Activated CD4-positive, CD25-positive, alpha-beta regulatory T cell treated with anti-CD3 and anti-CD28 coated beads, Interleukin-2, amount 50 U/mL, for 72 hours (primary cell): ENCODE measurements at regions not wholly inside any gene's neighbourhood (a gene's known extent, or its start where the extent isn't known, plus 50 kb on each side); places are given as distances from the start of the nearest gene placed in this dataset.
"Not testable (repeated sequence)": the region's sequence is repeated elsewhere in the genome, so short reads cannot be mapped to it uniquely, and the experiment has no call there.

Experiments used
- DNase-seq: peaks from one replicate; pipeline ENCODE4 v3.0.0; 2021

DNA sequence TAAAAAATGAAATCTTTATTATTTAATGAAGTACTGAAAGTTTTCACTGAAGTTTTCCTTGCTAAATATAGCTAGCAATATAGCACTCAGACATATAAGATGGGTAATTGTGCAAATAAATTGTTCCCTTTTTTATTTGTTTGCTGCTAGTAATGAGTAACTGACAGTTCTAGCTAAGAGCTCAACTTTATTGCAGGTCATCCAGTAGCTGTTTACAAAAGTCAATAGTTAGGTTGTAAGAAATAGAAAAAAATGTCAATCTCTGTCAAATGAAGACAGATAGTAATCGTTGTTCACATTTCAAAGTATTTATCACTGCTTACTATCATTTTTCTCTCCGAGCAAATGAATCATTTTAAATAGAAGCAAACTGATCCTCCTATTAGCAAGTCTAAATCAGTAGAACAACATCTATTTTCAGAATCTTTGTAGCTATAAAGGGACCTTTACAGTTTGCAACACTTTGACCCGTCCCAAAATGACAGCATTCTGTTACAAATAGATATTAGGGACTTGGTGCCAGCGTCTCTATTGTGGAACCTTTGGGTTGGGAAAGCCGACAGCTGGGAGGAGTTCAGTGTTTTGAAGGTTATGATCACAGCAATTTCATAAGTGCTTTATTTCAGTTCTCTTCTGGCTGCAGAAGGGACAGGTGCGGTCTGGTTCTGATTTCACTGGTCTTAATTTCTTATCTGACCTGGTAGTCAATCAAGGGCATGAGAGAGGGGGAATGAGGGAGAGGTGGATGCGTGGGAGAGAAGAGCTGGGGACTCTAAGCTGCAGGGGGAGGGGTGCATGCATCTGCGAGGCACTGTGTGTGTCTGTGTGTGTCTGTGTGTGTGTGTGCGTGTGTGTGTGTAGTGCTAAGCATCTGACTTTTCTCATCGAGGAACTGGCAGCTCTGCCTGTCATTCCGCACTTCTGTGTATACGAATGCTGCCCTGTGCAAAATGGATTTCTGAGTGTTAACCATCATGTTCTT, 227.9 kb upstream of the PITX2 start:
- DNase-seq = no peak

DNA sequence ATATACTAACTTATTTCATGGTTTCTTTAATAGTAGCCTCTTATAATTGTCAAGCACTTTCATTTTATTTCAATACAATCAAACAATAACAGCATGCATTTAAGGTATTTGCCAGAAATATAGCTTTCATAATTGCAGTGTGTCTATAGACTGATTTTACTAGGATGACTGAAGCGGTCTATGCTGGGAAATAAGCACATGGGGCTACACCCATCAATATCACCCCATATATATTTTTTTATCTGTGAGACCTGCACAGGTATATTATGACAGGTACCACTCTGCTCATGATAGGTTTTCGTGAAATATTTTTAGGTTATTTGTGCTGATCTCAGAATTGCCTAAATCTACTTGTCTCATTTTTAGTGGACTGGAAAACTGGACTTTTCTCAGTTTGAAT, 229.1 kb upstream of the PITX2 start:
- no peak for DNase-seq

DNA sequence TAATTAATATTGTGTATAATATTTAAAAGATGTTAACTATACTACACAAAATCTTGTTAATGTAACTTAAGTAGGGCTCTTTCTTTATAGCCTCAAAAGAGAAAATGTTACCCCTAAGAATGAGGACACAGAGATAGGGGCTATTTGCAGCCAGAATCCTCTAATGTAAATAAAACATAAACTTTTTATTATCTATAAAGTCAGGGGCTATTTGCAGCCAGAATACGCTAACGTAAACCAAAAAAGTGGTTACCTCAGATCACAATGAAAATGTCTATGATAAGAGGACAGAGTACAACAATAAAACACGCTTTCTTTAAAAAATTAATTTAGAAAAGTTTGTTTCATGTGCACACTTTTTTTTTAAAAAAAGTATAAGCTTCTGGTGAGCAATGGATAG, 229.9 kb upstream of the PITX2 start:
- no peak for DNase-seq

DNA sequence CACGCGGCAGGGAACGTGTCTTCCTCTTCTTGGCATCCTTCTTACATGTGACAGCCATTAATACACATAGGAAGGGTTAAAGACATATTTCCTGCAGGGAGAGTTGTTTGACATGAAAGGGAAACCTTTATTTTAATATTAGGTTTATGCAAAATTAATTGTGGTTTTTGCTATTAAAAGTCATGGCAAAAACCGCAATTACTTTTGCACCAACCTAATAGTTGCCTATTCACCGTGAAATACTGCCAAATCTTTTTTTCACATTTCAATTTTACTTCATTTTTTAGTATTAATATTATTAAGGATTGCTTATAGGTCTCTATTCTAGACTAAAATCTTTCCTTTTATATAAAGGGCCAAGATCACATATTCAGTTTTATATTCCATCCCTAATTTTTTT, 230.4 kb upstream of the PITX2 start:
- no peak for DNase-seq

DNA sequence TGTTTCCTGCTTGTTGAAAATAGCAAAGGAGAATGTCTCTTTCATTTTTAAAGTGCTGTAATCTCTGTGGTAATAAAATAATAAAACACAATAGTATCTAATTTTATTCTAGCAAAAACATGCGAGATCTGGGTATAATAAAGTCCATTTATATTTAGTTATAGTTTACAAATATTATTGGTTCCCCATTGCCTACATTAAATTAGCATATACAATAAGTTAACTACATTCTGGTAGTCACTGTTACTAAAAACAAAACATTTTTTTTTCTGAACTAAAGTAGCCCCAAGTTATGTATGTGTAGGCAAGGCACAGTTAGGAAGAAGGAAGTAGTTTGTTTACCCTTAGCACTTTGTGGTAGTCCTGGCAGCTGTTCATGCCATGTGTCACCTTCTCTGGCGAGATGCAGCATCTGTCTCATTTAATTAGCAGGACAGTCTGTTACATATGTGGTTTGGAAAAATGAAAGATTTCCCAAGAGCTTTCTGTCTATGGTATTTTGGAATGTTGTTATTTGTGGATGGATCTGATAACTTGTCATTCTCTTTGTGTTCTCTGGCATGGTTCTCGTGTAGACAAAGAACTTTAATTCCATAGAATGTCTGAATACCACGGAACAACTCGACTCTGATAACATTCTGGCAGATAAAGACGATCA, 231.3 kb upstream of the PITX2 start:
- DNase-seq = no peak

DNA sequence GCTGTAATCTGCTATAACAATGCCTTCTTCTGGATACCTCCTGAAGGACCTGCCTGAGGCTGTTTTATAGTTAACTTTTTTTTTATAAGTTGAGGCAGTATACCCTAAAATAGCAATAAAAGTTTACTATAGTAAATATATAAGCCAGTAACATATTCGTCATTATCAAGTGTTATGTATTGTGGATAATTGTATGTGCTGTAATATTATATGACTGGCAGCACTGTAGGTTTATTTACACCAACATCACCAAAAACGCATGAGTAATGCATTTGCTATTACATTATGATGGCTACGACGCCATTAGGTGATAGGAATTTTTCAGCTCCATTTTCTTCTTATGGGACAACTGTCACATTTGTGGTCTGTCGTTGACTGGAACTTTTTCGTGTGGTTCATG, 237.2 kb upstream of the PITX2 start:
- DNase-seq = no peak

DNA sequence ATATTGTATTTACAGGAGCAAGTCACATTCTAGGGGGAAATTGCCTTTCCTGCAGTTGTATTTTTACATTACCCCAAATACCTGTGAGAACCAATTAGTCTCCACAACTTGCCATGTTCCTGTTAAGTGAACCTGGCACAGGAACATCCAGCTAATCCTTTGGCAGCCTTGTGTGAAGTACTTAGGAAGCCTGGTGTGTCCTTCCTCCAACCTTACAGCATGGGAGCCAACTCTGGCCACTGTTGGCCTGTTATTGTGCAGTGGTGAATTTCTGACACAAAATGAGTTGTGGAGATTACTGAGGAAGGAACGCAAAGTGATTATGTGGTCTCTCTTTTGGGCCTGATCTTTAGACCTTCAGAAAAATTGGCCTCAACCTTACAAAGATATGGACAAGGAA, 238.0 kb upstream of the PITX2 start:
- no peak for DNase-seq

DNA sequence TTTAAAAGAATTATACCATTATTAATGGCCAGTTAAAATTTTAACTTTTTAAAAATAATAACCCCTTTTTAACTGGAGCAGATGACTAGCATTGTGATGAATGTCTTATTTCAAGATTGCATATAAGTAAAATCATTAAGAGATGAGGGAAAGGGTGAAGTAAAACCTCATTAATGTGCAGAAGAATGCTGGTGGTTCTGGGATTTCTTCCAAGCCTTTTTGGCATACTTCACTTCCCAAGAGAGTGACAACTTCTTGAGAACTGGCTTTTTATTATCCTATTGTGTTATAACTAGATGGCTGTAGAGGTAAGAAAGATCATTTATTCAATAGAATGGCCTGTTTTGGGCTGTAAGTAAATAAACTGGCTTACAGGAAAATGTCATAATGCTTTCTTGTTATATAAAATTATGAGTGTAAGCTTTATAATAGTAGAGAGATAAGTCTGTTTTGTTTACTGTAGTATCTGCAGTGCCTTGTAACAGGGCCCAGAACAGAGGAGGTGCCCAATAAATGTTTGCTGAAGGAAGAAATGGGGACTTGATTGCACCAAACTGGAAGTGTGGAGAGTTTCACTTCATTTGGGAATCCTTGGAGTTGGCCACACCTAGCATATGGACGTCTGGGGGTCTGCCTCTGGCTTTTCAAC, 242.9 kb upstream of the PITX2 start:
- DNase-seq = no peak

DNA sequence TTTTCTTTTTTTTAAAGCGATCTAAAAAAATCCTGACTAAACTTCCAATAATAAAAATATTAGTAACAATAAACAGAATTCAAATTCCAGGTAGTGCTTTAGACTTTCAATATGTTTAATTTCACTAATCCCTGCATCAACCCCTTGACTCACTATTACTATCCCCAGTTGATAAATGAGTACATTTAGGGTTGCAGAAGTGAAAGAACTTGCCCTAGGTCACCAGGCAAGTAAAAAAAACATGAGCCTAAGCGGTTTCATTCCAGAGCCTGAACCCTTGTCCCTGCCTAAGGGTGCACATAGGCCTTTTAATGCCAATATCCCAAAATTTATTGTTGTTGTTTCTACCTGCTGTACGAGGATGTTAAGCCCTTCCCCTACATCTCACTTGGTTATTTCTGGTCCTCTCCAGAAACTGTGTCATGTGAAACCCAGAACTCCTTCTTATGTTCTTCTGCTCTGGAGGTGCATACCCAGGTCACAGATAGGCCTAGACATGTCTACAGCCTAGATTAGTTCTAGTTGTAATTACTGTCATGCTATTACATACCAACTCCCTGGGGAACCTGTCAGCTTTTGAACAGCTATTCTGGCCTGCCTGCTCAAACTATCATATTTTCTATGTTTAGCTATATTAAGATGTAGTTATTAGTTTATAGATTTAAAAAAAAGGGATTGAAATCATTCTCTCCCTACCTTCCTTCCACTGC, 244.5 kb upstream of the PITX2 start:
- DNase-seq = no peak

DNA sequence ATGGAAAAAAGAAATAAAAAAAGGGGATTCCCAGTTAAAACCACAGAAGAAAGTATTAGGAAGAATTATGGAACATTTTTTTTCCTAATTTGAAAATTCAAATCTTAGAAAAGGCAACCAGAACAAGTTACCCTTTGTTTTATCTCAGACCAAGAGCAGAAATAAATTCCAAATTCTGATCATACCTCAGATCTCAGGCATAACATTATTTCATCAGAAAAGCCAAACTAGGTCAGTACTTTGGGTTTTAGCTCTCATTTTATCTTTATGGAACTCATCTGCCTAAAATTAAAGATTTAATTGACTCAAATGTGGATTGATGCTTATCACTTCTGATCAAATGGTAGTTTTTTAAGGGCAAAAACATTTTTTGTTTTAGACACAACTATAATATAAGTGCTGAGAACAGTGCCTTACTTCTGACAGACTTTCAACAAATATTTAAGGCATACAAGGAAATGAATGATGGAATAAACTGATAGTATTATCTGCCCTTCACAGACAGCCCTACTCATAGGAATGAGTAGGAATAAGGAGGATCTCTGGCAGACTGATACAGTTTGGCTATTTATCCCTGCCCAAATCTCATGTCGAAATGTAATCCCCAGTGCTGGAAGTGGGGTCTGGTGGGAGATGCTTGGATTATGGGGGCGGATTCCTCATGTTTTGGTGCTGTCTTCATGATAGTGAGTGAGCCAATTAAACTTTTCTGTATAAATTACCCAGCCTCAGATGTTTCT, 245.3 kb upstream of the PITX2 start:
- DNase-seq = no peak

DNA sequence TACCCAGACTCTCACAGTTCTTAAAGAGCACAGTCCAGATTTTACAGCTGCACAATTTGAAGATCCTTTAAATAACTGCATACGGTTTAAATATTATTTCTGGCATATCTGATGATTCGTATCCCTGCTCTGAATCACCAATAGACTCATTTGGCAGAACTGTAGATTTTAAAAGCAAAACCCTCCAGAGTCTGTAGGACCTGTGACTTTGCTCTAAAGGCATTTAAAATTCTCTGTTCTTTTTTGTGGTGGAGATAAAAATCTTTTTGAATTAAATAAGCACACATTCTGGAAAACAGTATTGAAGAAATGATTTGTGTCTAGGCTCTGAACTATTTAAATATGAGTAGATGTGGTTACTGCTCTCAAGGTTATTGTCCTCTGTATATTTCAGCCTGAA, 246.2 kb upstream of the PITX2 start:
- no peak for DNase-seq

DNA sequence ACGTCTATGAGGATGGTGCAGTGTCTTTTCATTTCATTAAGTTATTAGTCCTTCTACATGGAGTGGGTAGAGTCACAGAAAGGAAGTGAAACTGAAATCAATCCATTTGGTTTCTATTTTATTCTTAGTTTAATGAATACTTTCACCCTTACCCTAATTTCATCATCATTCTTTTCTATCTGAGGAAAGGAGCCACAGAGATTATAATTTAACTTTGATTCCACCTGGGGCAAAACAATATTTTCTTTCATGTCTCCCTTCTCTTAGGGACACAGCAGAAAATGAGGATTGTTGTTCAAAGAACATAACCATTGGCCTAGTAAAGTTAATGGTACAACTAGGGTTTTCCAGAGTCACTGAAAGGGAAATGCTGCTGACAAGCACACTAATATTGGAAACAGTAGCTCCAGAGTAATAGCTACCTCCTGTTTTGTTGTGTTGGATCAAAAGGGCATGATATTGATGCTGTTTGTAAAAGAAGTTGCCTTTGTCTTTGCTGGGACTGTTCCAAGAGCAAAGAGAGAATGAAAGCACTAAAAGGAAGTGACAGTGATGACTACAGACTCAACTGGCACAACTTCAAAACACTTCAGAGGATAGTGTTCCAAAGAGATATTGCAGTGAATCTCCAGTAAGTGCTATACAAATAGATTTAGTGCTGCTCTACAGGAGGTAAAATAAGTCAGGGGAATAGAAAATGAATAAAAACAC, 247.1 kb upstream of the PITX2 start:
- no peak for DNase-seq

DNA sequence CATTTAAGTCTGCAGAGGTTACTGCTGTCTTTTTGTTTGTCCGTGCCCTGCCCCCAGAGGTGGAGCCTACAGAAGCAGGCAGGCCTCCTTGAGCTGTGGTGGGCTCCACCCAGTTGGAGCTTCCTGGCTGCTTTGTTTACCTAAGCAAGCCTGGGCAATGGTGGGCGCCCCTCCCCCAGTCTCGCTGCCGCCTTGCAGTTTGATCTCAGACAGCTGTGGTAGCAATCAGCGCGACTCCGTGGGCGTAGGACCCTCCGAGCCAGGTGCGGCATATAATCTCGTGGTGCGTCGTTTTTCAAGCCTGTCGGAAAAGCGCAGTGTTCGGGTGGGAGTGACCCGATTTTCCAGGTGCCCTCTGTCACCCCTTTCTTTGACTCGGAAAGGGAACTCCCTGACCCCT, 253.3 kb upstream of the PITX2 start:
- not testable (repeated sequence) for DNase-seq

DNA sequence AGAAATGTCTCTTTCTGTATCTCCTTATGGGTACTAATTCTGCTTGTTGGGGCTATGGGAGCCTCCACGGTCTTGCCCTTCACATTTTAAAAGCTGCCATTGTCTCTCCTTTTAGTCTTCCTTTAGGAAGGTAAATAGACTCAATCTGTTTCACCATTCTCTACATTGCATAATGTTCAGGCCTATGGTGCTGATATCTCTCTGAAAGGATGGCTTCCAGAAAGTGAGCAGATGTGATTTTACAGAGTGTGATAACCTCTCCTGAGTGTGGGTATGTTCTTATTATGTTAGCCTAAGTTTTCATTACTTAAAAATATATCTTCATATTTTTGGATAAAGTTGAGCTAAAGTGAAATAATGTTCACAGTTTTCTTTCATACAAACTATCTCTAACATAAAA, 254.0 kb upstream of the PITX2 start:
- no peak for DNase-seq

DNA sequence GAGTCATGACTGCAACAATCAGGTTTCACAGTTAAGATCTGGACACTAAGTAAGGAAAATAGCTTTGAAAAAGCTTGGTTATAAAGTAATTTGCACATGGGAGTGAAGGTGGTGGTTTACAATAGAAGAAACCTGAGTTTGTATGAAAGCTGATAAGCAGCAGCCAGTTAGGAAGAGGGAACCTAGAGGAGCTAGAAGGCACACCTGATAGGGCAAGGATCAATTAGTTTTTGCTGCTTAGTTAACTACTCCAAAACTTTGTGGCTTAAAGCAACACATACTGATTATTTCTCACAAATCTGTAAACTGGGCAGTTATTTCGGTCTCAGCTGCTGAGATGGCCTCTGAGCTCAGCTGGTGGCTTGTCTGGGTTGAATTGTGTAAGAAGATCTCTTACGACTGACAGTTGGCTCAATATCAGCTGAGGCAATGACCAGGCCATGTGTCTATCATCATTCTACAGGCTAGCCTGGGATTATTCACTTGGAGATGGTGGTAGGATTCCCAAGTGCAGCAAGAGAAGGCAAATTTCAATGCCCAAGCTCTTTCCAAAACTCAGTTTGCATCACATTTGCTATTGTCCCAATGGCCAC, 255.0 kb upstream of the PITX2 start:
- no peak for DNase-seq

DNA sequence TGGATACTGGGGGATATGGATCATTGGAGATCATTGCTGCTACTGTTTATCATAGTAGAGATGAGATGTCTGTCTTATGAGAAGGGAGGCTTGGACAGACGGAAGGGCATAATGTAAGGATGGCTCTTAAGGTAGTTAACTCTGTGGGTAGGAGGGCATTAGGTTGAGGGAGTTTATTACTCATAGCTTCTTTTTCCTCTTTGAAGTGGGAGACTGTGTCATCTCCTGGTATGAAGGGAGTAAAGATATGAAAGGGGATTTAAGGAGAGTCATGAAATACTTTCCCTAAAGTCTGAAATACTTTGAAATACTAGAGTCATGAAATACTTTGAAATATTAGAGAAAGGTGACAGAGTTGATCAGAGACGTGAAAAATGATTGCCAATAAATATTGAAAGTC, 255.5 kb upstream of the PITX2 start:
- DNase-seq = no peak

DNA sequence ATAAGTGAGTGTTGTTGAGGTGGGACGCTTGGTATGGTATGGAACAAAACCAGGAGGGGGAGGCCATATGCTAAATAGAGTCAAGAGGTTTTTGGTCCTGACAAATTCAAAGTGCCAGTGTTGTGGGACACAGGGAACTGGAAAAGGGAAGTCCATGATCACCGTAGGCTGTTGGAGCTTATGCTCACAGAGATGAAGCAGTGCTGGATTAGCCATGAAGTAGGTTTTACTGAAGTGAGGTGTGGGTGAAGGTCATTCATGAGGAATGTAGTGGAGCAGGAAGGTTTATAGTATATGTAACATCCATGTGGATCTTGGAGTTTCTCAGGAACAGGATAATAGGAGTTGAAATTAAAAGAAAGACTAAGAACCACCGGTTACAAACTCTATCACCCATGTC, 256.1 kb upstream of the PITX2 start:
- no peak for DNase-seq

DNA sequence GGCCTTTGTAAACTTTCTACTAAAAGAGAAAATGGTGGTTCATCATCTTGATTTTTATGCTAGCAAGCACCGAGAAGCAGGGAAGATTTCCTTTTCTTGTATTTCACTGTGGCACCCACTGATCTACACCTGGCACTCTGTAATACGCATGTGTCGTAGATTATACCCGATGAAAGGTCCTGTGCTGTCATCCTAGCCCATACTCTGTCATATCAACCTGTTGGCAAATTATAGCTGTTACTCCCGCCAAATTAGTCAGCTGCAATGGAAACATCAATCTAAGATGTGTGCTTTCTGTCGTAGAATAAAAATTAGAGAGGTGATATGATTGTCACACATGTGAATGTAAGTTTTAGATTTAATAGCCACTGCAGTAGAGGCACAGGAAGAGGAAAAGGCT, 263.4 kb upstream of the PITX2 start:
- no peak for DNase-seq

DNA sequence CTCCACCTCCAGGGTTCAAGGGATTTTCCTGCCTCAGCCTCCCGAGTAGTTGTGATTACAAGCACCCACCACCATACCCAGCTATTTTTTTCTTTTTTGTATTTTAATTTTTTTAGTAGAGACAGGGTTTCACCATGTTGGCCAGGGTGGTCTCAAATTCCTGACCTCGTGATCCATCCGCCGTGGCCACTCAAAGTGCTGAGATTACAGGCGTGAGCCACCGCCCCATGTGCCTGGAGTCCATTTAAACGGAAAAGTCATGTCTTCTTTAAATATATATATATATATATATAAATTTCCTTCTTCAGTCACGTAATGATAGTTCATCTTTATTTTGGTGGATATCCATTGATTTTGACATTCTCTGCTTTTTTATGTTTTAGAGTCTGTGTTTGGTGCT, 264.0 kb upstream of the PITX2 start:
- no peak for DNase-seq

DNA sequence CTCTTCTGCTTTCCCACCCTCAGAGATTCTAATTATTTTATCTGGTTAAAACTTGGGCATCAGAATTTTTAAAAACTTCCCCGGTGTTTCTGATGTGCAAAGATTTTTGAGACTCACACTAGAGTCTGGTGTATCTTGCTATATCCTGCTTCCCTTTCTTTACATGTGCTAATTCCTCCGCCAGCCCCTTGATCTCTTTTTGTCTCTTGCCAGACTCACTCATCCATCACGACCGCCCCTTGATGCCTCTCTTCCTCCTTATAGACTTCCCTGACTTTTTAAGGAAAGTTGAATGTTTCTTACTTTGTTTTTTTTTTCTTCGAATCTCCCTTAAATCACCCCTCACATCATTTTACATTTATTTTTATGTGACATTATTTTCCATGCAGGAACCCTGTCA, 274.9 kb upstream of the PITX2 start:
- DNase-seq = no peak

DNA sequence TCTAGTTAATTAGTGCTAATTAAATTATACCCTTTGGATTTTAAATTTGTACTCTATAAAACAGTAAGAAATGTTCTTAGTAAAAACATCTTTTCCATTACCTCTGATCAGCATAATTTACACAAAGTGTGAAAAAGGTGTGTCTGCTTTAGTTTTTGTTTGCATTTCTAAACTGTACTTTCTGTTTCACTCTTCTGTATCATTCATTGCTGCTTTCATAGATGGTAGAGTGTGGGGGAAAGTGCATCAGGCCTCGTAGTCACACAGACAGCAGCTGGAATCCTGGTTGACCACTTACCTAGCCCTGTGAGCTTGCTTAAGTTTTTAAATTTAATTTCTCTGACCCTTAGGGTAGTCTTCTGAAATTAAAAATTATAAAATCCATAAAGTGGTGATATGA, 275.4 kb upstream of the PITX2 start:
- no peak for DNase-seq
